ENCODE measurements at regions not wholly inside any gene's neighbourhood (a gene's known extent, or its start where the extent isn't known, plus 50 kb on each side); places are given as distances from the start of the nearest gene placed in this dataset.

- CTCF ChIA-PET: interaction anchor here (1.5 kb wide), 1 partner anchor 14 kb away, joined by 6 read pairs; no protein-coding TSS in a partner anchor
- no peak for TF ChIP-seq CTCF (IDR thresholded peaks at IDR 0.05; ENCODE audit: low read depth, low read length)
- POLR2A ChIA-PET: no interaction called here
- Histone ChIP-seq H3K9me3 (ENCODE audit: control insufficient read depth, insufficient read depth, low read length) (no peaks in the 10 kb centered on the region), H3K27me3 (ENCODE audit: control insufficient read depth, insufficient read depth, low read length) (peaks cover 6% of the 10 kb centered on the region), H3K4me3 (ENCODE audit: low read depth, low read length) (no peak overlapping the region), H3K27ac (ENCODE audit: low read depth, low read length) (no peak overlapping the region)
- DNase-seq (ENCODE audit: low read depth, low spot score): no peak
These were observed 149.6 kb downstream of the LY86 start for GRCh38 chr6:6738108-6738507.

GRCh38 chr6:6738922-6739716, 150.6 kb downstream of the LY86 start:
- H3K4me3 ChIP-seq (ENCODE audit: low read depth, low read length): no peak overlapping the region
- peaks cover 6% of the 10 kb centered on the region for H3K27me3 ChIP-seq (ENCODE audit: control insufficient read depth, insufficient read depth, low read length)
- no peaks in the 10 kb centered on the region for H3K9me3 ChIP-seq (ENCODE audit: control insufficient read depth, insufficient read depth, low read length)
- ChIA-PET CTCF (interaction anchor here (0.8 to 1.5 kb wide), 2 partner anchors 14 to 15 kb away, joined by 5 to 6 read pairs; no protein-coding TSS in a partner anchor), POLR2A (no interaction called here)
- no peak for DNase-seq (ENCODE audit: low read depth, low spot score)
- H3K27ac ChIP-seq (ENCODE audit: low read depth, low read length): no peak overlapping the region
- no peak for TF ChIP-seq CTCF (IDR thresholded peaks at IDR 0.05; ENCODE audit: low read depth, low read length)

GRCh38 chr6:6740595-6740994, 152.1 kb downstream of the LY86 start:
- TF ChIP-seq CTCF (IDR thresholded peaks at IDR 0.05; ENCODE audit: low read depth, low read length): no peak
- CTCF ChIA-PET: interaction anchor here (0.7 kb wide), 1 partner anchor 16 kb away, joined by 4 read pairs; no protein-coding TSS in a partner anchor
- no peak overlapping the region for H3K4me3 ChIP-seq (ENCODE audit: low read depth, low read length)
- H3K27me3 ChIP-seq (ENCODE audit: control insufficient read depth, insufficient read depth, low read length): peaks cover 6% of the 10 kb centered on the region
- peaks cover 2% of the 10 kb centered on the region; the same call in 1 of the 2 replicates for H3K9me3 ChIP-seq (ENCODE audit: control insufficient read depth, insufficient read depth, low read length)
- POLR2A ChIA-PET: no interaction called here
- H3K27ac ChIP-seq (ENCODE audit: low read depth, low read length): no peak overlapping the region
- DNase-seq (ENCODE audit: low read depth, low spot score): no peak

- no peak overlapping the region for H3K27ac ChIP-seq (ENCODE audit: low read depth, low read length)
- no peak for DNase-seq (ENCODE audit: low read depth, low spot score)
- TF ChIP-seq CTCF (IDR thresholded peaks at IDR 0.05; ENCODE audit: low read depth, low read length): no peak
- no peak overlapping the region for H3K4me3 ChIP-seq (ENCODE audit: low read depth, low read length)
- ChIA-PET POLR2A (no interaction called here), CTCF (no interaction called here)
- peaks cover 3% of the 10 kb centered on the region; the same call in 1 of the 2 replicates for H3K9me3 ChIP-seq (ENCODE audit: control insufficient read depth, insufficient read depth, low read length)
- H3K27me3 ChIP-seq (ENCODE audit: control insufficient read depth, insufficient read depth, low read length): peaks cover 6% of the 10 kb centered on the region
These were observed 152.7 kb downstream of the LY86 start for GRCh38 chr6:6741264-6741663.

GRCh38 chr6:6742535-6742934, 154.0 kb downstream of the LY86 start:
- peaks cover 6% of the 10 kb centered on the region for H3K27me3 ChIP-seq (ENCODE audit: control insufficient read depth, insufficient read depth, low read length)
- ChIA-PET POLR2A (interaction anchor here (0.6 to 0.7 kb wide), 2 partner anchors 404 to 476 kb away, joined by 3 to 4 read pairs; no protein-coding TSS in a partner anchor), CTCF (interaction anchor here (1.0 to 1.4 kb wide), 4 partner anchors 10 to 65 kb away, joined by 3 read pairs; no protein-coding TSS in a partner anchor)
- TF ChIP-seq CTCF (IDR thresholded peaks at IDR 0.05; ENCODE audit: low read depth, low read length): no peak
- H3K27ac ChIP-seq (ENCODE audit: low read depth, low read length): no peak overlapping the region
- H3K4me3 ChIP-seq (ENCODE audit: low read depth, low read length): no peak overlapping the region
- H3K9me3 ChIP-seq (ENCODE audit: control insufficient read depth, insufficient read depth, low read length): peaks cover 3% of the 10 kb centered on the region; the same call in 1 of the 2 replicates
- DNase-seq (ENCODE audit: low read depth, low spot score): no peak
